Esophagus muscularis mucosa (tissue), 4 donors: ENCODE measurements at regions not wholly inside any gene's neighbourhood (a gene's known extent, or its start where the extent isn't known, plus 50 kb on each side); places are given as distances from the start of the nearest gene placed in this dataset.
"Not testable (repeated sequence)": the region's sequence is repeated elsewhere in the genome, so short reads cannot be mapped to it uniquely, and the experiment has no call there.

Source experiments
- EP300 ChIP-seq: sonication (generic); formaldehyde crosslinking; IDR thresholded peaks from one replicate; pipeline ENCODE4 v1.6.1; 2017; ENCODE audit warnings: antibody characterized with exemption
- POLR2A ChIP-seq: fragments of 450-650 bp; IDR thresholded peaks from one replicate; pipeline ENCODE4 v1.6.1; 2017; ENCODE audit warnings: antibody characterized with exemption, moderate library complexity, mild to moderate bottlenecking, low read depth
- POLR2AphosphoS5 ChIP-seq, 2 donors: sonication (generic); formaldehyde crosslinking; IDR thresholded peaks; one replicate each; pipeline ENCODE4 v1.6.1; 2017; ENCODE audit warnings: antibody characterized with exemption in 2 of 2
- TF ChIP-seq, protein P1 (sequence below), 3 experiments: fragments of 200-600 bp in 2 of 3; fragments of 450-650 bp in 1 of 3; sonication (generic) in 2 of 3; IDR thresholded peaks; one replicate each; pipeline ENCODE4 v1.5.1; 2017 to 2019; ENCODE audit warnings: antibody characterized with exemption in 3 of 3, mild to moderate bottlenecking in 2 of 3, moderate library complexity in 1 of 3

DNA sequence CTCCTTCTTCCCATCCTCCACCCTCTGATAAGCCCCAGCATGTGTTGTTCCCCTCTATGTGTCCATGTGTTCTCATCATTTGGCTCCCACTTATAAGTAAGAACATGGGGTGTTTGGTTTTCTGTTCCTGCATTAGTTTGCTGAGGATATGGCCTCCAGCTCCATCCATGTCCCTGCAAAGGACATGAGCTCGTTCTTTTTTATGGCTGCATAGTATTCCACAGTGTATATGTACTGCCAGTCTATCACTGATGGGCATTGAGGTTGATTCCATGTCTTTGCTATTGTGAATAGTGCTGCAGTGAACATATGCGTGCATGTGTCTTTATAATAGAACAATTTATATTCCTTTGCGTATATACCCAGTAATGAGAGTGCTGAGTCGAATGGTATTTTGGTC lies 62.8 kb upstream of the IFFO2 start:
- TF ChIP-seq POLR2A; POLR2AphosphoS5 (IDR thresholded peaks at IDR 0.05); EP300: not testable (repeated sequence)
- TF ChIP-seq, protein P1, sequence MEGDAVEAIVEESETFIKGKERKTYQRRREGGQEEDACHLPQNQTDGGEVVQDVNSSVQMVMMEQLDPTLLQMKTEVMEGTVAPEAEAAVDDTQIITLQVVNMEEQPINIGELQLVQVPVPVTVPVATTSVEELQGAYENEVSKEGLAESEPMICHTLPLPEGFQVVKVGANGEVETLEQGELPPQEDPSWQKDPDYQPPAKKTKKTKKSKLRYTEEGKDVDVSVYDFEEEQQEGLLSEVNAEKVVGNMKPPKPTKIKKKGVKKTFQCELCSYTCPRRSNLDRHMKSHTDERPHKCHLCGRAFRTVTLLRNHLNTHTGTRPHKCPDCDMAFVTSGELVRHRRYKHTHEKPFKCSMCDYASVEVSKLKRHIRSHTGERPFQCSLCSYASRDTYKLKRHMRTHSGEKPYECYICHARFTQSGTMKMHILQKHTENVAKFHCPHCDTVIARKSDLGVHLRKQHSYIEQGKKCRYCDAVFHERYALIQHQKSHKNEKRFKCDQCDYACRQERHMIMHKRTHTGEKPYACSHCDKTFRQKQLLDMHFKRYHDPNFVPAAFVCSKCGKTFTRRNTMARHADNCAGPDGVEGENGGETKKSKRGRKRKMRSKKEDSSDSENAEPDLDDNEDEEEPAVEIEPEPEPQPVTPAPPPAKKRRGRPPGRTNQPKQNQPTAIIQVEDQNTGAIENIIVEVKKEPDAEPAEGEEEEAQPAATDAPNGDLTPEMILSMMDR (IDR thresholded peaks at IDR 0.05), result not testable (repeated sequence)
